GM12891 (cell line): ENCODE measurements at regions not wholly inside any gene's neighbourhood (a gene's known extent, or its start where the extent isn't known, plus 50 kb on each side); places are given as distances from the start of the nearest gene placed in this dataset.

ENCODE experiments used
- POLR2A ChIP-seq: IDR thresholded peaks from 2 replicates; pipeline ENCODE4 v1.6.1; 2011; ENCODE audit warnings: low read depth, low read length, control low read depth
- POLR2AphosphoS5 ChIP-seq: IDR thresholded peaks from 2 replicates; pipeline ENCODE4 v1.6.1; 2011; ENCODE audit warnings: low read depth, low read length, control low read depth
- TAF1 ChIP-seq: IDR thresholded peaks from 2 replicates; pipeline ENCODE4 v1.6.1; 2011; ENCODE audit warnings: low read depth, low read length, control low read depth

DNA sequence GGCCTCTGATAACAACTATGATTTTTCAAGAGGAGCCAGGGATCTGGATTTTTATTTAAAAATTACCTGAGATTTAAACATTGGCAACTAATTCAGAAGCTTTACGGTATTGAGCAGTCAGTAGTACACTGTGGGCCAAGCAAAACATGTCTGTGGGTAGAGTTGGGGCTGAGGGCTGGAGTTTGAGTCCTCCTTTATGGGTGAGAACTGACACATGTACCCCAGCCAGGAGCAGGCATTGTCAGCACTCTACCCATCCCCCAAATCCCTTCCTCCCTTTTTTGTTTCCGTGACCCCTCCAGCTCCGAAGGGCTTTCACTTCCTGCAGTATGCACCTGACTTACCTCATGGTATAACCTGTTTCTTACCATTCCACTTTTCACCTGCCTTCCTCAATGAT is 131.4 kb downstream of the SNX5 start:
- TF ChIP-seq POLR2A: no peak
- no peak for TF ChIP-seq POLR2AphosphoS5
- no peak for TF ChIP-seq TAF1
